Right lobe of liver (tissue), 6 donors: ENCODE measurements at regions not wholly inside any gene's neighbourhood (a gene's known extent, or its start where the extent isn't known, plus 50 kb on each side); places are given as distances from the start of the nearest gene placed in this dataset.
"Not testable (repeated sequence)": the region's sequence is repeated elsewhere in the genome, so short reads cannot be mapped to it uniquely, and the experiment has no call there.

Source experiments
- ATAC-seq, 4 donors: fragments of 200-7000 bp; cut with Tn5 transposase; one replicate each; pipeline ENCODE4 v1.9.1; 2020; ENCODE audit warnings: mild to moderate bottlenecking in 4 of 4, moderate library complexity in 4 of 4
- DNase-seq, 3 donors: peaks; one replicate each; pipeline ENCODE4 v3.0.0-alpha.2; 2020
- H3K27ac ChIP-seq, 3 donors: fragments of 200-600 bp; one replicate each; pipeline ENCODE4 v1.8.0; 2022
- H3K27me3 ChIP-seq, 2 donors: fragments of 200-600 bp; one replicate each; pipeline ENCODE4 v1.8.0; 2022
- H3K36me3 ChIP-seq, 4 donors: fragments of 200-600 bp; sonication (generic) in 1 of 4; one replicate each; pipeline versions ENCODE4 v1.5.1 to v1.8.0; 2017 to 2022; ENCODE audit warnings: control low read depth in 1 of 4
- H3K4me1 ChIP-seq, 4 donors: fragments of 200-600 bp; sonication (generic) in 1 of 4; one replicate each; pipeline versions ENCODE4 v1.5.1 to v1.8.0; 2017 to 2022; ENCODE audit warnings: control low read depth in 1 of 4
- H3K4me3 ChIP-seq, 3 donors: fragments of 200-600 bp; one replicate each; pipeline ENCODE4 v1.8.0; 2022
- H3K9me3 ChIP-seq, 4 donors: fragments of 200-600 bp; sonication (generic) in 1 of 4; one replicate each; pipeline versions ENCODE4 v1.5.1 to v1.8.0; 2017 to 2022; ENCODE audit warnings: control low read depth in 1 of 4
- POLR2A ChIP-seq: fragments of 450-650 bp; IDR thresholded peaks from one replicate; pipeline ENCODE4 v1.6.1; 2017; ENCODE audit warnings: antibody characterized with exemption, mild to moderate bottlenecking
- WGBS: methylation state at CpG from one replicate; pipeline ENCODE4 v1.1.6; 2018; ENCODE audit warnings: low coverage, low lambda C conversion rate; ENCODE audit not compliant: insufficient coverage; ENCODE audit errors: missing lambda C conversion rate; 5-methylcytosine and 5-hydroxymethylcytosine counted together
- intact Hi-C, 2 donors: fragments of 100-400 bp; cut with DNase I; formaldehyde crosslinking; loops; one replicate each; pipeline versions ENCODE4 v1.11.2 to v1.14.1; 2022
- TF ChIP-seq, protein P1 (sequence below), 4 donors: fragments of 200-600 bp in 3 of 4; fragments of 450-650 bp in 1 of 4; IDR thresholded peaks; one replicate each; pipeline versions ENCODE4 v1.5.1 to v1.8.0; 2016 to 2022; ENCODE audit warnings: antibody characterized with exemption in 4 of 4, mild to moderate bottlenecking in 2 of 4
- donor health status: DM: no; HTN: yes; CAD: no.
- donor health status: DM: no; HTN: no; CAD: no.
- donor health status: DM: no; HTN: no; CAD: no.
- donor health status: DM: no; HTN: yes; CAD: no.
- donor health status: DM: no; HTN: yes; CAD: no.

DNA sequence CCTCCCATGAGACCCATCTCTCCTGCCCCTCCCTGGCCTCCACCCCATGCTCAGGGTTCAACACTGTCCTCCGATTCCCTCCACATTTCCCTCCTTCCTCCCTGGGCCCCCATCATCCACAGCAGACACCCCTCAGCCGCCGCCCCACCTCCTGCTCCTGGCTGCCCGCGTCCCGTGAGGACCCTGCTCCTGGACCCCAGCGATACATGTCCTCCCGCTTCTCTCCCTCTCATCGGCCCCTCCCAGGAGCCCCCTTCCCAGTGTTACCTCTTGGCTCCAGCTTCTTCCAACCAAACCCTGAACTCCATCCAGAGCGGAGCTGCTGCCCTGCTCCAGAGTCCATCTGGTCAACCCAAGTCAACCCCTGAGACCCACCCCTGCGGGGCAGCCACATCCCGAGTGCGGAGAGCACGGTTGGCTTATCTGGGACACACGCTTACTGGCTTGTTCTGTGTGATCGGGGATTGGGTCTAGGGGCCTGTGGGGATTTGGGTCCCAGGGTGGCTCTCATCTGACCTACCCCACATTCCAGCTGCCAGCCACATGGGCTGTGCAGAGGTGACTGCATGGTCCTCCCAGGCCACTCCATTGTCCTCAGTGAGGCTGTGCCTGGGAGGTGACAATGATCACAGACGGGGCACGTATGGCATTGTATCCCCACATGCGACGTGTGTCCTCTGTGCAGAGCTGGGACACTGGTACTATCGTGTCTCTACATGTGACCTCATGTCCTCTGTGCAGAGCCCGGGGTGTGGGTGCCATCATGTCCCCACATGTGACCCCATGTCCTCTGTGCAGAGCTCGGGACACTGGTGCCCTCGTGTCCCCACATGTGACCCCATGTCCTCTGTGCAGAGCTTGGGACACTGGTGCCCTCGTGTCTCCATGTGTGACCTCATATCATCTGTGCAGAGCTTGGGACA is 333.6 kb downstream of the ADGRD1 start:
- Histone ChIP-seq H3K27ac (no peak overlapping the region), H3K9me3 (no peaks in the 10 kb centered on the region), H3K27me3 (no peaks in the 10 kb centered on the region), H3K4me3 (no peak overlapping the region), H3K36me3 (no peaks in the 10 kb centered on the region), H3K4me1 (no peaks in the 10 kb centered on the region)
- TF ChIP-seq, protein P1, sequence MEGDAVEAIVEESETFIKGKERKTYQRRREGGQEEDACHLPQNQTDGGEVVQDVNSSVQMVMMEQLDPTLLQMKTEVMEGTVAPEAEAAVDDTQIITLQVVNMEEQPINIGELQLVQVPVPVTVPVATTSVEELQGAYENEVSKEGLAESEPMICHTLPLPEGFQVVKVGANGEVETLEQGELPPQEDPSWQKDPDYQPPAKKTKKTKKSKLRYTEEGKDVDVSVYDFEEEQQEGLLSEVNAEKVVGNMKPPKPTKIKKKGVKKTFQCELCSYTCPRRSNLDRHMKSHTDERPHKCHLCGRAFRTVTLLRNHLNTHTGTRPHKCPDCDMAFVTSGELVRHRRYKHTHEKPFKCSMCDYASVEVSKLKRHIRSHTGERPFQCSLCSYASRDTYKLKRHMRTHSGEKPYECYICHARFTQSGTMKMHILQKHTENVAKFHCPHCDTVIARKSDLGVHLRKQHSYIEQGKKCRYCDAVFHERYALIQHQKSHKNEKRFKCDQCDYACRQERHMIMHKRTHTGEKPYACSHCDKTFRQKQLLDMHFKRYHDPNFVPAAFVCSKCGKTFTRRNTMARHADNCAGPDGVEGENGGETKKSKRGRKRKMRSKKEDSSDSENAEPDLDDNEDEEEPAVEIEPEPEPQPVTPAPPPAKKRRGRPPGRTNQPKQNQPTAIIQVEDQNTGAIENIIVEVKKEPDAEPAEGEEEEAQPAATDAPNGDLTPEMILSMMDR (IDR thresholded peaks at IDR 0.05): no peak
- no peak for TF ChIP-seq POLR2A
- DNase-seq: peak in 1 of 3 donors; percentile 37
- intact Hi-C loops: no loop called here
- ATAC-seq: no peak
- WGBS: 59% methylated on average over 4 of the region's 25 CpGs

- ATAC-seq (no peak), DNase-seq (peak in 1 of 3 donors; percentile 28)
- no peak for TF ChIP-seq POLR2A
- TF ChIP-seq, protein P1 (IDR thresholded peaks at IDR 0.05): no peak
- H3K9me3 ChIP-seq: no peaks in the 10 kb centered on the region
- no peaks in the 10 kb centered on the region for H3K36me3 ChIP-seq
- no peak overlapping the region for H3K4me3 ChIP-seq
- no peaks in the 10 kb centered on the region for H3K27me3 ChIP-seq
- 36% methylated on average over 9 of the region's 27 CpGs for WGBS
- intact Hi-C loops: no loop called here
- no peaks in the 10 kb centered on the region for H3K4me1 ChIP-seq
- no peak overlapping the region for H3K27ac ChIP-seq
Measured at GRCh38 chr12:131287938-131288764, 334.4 kb downstream of the ADGRD1 start.

DNA sequence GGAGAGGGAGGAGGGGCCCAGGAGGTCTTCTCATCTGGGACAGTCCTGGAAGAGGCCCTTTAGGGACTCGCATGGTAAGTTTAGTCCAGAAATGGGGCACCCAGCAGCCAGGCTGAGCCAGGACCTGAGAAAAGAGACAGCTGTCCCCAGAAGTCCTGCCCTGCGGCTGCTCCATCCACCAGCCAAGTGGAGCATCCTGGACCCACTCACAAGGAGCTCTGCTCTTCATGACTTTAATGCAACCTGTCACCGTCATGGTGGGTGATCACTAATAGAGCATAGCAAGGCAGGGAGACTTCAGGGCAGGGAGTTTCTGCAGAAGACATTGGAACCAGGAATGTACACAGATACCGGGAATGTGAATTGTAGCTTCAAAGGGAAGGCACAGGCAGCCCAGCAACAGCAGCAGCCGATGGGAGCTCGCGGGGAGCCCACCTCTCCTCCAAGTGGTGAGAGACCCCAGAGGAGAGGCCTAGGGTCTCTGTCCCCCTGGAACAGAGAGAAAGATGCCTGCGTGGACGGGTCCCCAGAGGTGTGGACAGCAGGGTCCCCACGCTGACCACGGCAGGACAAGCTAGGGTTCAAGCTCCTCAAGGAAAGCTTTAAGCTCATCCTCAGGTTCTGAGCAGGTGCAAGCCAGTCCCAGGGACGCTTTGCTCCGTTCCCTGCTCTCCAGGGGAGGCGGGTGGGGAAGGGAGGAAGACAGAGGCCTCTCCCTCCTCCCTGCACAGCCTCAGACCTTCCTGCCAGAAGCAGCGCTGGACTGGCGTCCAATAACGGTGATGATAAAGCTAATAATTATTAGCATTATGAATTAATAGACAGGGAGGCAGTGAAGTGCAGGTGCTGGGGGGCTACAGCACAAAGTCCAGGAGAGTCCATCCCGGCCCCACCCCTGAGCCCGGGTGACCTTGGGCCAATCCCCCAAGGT is 335.3 kb downstream of the ADGRD1 start:
- H3K4me3 ChIP-seq, ATAC-seq, H3K4me1 ChIP-seq, H3K27me3 ChIP-seq, H3K9me3 ChIP-seq, H3K36me3 ChIP-seq, intact Hi-C loops, H3K27ac ChIP-seq: not testable (repeated sequence)
- peak in 1 of 3 donors; percentile 31 for DNase-seq
- WGBS: 58% methylated on average over 3 of the region's 19 CpGs

- H3K36me3 ChIP-seq, H3K9me3 ChIP-seq, DNase-seq, H3K4me3 ChIP-seq, H3K27me3 ChIP-seq, H3K4me1 ChIP-seq, H3K27ac ChIP-seq, ATAC-seq: not testable (repeated sequence)
- no CpG with 5 or more reads among the region's 8 CpGs for WGBS
- intact Hi-C loops: loop anchor here (10.0 kb wide), 1 partner anchor 375 kb away; no protein-coding TSS in a partner anchor
Measured at GRCh38 chr12:131289807-131290206, 336.1 kb downstream of the ADGRD1 start.
